C4-2B (cell line): ENCODE measurements at regions not wholly inside any gene's neighbourhood (a gene's known extent, or its start where the extent isn't known, plus 50 kb on each side); places are given as distances from the start of the nearest gene placed in this dataset.

Source experiments
- ZFX ChIP-seq: fragments of 450-650 bp; IDR thresholded peaks from 2 replicates; pipeline ENCODE4 v1.6.1; 2017
- TF ChIP-seq, protein P1 (sequence below): fragments of 450-650 bp; conservative IDR thresholded peaks from 2 replicates; pipeline ENCODE4 v1.5.1; 2017; ENCODE audit warnings: mild to moderate bottlenecking

DNA sequence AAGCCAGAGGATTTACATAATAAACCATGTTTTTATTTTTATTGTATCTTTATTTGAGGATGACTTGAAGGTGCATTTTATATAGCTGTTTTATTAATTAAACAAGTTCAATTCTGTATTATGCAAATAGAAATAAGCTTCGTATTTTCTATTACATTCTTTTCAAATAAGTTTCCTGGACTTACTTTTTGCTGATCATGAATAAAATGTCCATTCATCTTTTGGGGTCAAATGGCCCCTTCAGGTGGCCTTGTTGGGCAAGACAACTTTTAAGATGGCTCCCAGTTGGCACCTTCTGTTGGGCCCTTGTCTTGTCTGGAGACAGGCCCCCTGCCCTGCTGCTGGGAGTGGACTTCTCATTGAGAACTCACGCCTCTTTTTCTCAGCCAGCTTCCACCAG is 654.6 kb upstream of the NOX3 start:
- TF ChIP-seq, protein P1, sequence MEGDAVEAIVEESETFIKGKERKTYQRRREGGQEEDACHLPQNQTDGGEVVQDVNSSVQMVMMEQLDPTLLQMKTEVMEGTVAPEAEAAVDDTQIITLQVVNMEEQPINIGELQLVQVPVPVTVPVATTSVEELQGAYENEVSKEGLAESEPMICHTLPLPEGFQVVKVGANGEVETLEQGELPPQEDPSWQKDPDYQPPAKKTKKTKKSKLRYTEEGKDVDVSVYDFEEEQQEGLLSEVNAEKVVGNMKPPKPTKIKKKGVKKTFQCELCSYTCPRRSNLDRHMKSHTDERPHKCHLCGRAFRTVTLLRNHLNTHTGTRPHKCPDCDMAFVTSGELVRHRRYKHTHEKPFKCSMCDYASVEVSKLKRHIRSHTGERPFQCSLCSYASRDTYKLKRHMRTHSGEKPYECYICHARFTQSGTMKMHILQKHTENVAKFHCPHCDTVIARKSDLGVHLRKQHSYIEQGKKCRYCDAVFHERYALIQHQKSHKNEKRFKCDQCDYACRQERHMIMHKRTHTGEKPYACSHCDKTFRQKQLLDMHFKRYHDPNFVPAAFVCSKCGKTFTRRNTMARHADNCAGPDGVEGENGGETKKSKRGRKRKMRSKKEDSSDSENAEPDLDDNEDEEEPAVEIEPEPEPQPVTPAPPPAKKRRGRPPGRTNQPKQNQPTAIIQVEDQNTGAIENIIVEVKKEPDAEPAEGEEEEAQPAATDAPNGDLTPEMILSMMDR: no peak
- no peak for TF ChIP-seq ZFX
